GM04504 (cell line): ENCODE measurements at regions not wholly inside any gene's neighbourhood (a gene's known extent, or its start where the extent isn't known, plus 50 kb on each side); places are given as distances from the start of the nearest gene placed in this dataset.
A peak's percentile ranks its signal among the peaks of the same experiment; 100 is the strongest.

ENCODE experiments used
- DNase-seq: peaks from one replicate; pipeline ENCODE4 v3.0.0-alpha.2; 2012; ENCODE audit warnings: low read depth

DNA sequence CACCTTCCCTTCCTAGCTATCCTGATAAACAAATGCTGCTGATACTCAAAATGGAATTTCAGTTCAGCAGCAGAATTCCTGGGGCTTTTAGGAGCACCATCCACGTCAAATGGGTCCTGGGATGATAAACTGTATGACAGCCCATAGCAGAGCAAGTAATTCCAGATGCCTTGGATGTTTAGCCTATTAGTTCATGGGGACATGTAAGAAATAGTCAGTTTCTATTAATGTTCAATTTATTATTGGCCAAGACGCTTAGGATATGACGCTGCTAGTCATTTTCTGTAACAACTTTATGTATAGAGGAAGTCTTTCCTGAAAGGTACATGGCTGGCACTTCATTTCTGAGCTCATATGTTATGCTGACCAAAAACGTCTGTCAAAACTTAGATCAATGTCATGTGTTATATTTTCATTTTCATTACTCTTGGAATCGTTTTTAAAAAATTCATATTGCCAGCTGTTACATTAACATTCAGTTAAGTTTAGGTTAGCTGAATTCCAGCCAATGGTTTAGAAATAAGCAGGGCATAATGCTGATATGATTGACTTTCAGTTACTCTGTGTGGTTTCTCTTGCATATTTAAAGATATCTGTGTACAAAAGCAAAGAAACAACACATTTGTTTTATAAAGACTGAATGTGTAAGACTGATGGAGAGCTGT lies 243.8 kb downstream of the CSNK1G3 start:
- DNase-seq: peak; percentile 37

DNA sequence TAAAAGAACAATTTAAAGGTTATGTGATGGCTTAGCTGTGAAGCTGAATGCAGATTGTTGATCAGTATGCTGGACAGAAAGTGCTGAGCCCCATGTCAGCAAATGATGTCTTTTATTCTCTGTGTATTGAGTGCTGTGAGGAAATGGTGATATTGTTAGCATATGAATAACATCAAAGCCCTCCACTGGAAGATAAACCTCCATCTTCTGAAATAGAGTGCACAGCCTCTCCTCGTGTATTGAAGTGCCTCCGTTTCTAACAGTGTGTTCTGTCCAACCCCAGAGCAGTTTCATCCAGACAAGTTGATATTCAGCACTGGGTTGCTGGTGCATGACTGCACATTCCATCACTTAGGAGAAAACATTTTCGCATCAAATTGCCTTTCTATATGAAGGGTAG lies 242.9 kb downstream of the CSNK1G3 start:
- DNase-seq: no peak

DNA sequence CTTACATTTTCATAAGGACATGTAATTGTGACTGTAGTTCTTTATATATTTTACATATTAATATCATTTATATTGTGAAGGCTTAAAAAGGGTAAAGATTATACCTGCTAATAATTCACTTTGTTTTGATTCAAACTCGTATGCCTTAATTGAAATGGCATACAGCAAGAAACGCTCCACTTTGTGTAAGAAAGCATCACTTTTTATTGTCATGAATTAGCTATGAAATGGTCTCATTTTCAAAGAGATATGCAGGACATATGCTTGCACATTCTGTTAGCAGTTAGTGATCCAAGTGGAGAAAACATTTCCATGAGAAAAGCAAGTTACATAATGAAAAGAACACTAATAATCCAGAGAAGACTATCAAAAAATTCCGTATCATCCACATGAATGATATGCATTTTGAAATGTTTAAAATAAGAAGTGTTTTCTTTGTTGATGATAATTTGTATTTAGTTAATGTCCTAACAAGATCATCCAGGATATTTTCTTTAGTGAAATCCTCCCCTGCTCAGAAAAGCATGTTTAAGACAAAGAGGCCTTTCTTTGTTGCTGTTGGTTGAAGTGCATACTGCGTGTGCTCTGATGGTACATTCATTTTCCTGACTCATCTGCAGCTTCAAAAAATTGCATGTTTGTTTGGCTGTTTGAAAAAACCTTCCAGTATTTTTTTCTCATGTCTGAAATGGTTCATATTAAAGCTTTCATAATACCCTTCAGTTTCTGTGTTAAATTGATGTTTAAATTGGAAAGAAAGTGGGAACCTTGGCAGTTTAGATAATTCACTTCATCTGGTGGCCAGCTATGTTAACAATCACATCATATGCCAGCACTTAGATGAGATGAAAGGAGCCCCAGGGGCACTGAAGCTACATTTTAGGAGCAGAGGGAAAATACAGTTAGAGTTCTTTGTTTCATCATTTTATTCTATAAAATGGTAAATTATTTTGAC lies 242.2 kb downstream of the CSNK1G3 start:
- peak; percentile 24 for DNase-seq

DNA sequence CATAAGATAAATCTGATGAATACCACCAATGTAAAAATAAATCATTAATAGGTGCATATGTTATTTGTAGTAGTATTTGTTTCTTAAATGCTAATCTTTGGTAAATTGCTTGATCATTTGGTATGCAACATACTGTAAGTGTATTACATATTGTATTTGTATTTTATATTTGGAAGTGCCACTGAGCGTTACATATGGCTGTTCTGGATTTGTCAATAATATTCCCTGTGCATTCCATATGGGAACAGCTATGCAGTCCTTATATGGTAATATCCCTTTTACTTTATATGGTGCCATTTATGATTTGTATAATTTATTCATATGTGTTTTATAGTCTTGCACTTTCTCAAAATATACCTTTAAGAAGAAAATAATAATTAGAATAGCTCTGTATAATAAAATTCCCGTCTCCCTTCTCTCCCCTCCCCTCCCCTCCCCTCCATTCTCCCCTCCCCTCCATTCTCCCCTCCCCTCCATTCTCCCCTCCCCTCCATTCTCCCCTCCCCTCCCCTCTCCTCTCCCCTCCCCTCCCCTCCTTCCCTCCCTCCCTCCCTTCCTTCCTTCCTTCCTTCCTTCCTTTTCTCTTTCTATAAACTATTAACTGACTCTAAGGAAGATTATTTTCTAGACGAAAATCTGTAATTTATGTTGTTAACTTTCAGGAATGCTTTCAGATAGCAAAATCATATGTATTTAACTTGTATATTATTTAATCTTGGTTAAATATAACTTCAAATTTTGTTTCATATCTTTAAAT lies 241.4 kb downstream of the CSNK1G3 start:
- no peak for DNase-seq

DNA sequence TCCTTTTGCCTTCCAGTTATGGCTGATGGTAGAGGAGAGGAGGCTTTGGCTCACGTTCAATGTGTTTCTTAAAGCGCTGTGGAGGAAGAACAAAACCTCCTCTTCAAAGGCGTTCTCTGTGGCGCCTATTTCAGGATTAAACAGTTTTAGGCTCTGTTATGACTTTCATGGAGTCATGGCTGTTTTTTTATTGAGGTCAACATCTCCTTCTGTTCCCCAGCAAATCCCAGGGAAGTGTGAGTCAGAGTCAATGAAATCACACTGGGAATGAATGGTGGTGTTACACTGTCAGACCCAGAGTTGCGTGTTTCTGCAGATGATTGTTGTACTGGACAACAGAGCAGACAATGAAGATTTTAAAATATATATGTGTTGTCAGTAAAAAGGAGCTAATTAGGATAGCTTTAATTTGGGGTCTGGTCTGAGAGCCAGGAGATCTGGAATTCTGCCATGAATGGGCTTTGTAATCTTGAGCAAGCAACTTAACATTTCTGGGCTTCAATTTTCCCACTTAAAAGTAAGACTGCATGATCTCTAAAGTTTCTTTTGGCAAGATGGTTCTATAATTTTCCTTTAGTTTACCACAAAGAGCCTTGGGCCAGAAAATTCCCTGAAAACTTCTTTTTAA lies 240.7 kb downstream of the CSNK1G3 start:
- DNase-seq: peak; percentile 82

DNA sequence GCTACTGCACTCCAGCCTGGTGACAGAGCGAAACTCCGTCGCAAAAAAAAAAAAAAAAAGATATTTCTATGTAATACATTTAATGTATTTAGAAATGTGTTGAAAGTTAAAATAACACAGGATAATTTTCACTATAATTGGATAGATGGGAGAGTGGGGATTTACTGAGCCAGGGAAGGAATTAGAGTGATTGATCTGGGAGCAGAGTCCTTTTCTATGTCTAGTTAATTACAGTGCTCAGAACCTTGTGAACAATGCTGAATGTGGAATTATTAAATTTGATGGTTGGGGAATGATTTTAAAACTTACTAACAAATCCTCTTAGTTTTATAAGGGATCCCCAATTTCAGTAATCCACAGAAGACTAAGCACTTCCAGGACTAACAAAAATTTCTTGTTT lies 239.7 kb downstream of the CSNK1G3 start:
- DNase-seq: no peak

DNA sequence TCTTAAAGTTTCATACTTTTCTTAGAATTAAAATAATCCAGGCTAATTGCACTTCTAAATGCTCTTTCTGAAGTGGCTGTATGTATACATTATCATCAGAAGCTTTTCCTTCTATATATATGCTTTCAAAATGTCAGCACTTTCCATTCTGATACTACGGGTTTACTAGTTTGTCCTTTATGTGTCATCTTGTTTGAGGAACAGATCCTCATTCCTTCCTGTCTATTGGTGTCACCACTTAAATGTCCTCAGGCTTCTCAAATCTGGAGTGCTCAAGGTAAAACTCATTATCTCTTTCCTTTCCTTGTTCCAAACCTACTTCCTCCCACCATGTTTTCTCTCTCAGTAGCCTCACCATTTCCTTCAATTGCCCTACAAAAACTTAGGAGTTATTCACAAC lies 236.3 kb downstream of the CSNK1G3 start:
- no peak for DNase-seq

DNA sequence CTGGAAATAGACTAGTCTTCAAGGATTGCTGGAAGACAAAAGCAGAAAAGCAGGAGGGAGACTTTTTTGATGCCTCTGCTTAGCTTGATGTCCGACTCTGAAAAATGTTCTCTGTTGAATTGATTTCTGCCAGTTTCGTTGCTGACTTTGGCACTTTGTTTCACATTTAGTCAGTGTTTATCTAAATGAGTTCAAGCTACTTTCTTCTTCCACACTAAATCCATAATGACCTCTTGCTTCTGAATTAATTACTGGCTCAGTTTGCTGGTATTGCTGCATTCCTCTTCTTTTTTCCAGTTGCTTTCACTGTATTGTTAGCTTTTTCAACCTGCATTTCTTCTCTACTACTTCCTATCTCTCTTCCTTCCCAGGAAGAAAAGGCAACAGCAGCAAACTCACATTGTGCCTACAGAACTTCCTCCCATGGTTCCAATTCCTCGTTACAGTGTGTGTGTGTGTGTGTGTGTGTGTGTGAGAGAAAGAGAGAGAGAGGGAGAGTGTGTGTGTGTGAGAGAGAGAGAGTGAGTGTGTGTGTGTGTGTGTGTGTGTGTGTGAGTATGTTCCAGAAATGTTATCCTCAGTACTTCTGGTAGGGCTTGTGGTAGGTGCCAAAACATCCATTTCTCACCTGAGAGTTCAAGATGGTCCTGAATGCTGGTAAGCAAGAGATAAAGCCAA lies 234.8 kb downstream of the CSNK1G3 start:
- DNase-seq: no peak

DNA sequence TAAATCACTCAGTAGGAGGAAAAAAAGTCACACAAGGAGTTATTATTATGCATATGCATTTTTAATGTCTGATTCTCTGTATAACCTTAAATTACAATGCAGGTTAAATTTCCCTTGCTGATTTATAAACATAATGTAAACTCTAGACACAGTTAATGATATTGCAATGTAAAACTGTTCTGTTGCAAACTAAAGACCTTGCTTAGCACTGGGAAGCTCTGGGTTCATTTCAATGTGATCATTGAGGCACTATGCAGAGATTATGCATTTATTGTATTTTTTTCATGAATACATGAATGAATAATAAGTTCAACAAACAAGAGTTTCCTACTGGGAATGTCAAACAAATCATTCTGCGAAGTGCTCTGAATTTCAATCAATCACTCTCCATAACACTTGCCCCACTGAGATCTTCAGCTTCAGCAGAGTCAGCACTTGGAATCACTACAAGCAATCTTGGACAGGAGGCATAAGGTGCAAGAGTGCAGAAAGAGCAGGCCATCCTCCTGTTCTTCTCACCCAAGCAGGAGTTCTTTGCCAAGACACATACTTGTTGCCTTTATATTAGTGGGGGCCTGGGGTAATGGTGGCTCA lies 232.1 kb downstream of the CSNK1G3 start:
- DNase-seq: no peak

DNA sequence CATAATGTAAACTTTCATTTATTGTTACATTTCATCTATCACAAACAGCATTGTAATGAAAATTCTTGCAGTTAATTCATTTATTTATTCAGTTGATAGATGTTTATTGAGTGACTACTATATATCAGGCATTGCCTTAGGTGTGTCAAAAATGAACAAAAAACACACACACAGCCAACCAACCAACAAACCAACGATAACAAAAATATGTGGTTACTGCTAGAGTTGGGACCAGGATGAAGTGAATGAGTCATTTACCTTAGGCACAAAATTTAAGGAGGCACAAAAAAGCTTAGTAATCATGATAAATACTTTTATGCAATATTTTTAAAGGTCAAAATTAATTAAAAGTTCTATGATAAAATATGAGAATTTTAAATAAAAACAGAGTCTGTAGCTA lies 223.4 kb downstream of the CSNK1G3 start:
- DNase-seq: no peak

DNA sequence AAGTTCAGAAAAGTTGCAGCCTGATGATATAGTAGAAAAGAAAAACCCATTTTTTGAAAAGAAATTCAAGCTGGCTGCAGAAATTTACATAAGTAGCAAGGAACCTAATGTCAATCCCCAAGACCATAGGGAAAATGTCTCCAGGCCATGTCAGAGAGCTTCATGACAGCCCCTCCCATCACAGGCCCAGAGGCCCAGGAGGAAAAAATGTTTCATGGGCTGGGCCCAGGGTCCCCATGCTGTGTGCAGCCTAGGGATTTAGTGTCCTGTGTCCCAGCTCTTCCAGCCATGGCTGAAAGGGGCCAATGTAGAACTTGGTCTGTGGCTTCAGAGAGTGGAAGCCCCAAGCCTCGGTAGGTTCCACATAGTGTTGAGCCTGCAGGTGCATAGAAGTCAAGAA lies 220.3 kb downstream of the CSNK1G3 start:
- no peak for DNase-seq

DNA sequence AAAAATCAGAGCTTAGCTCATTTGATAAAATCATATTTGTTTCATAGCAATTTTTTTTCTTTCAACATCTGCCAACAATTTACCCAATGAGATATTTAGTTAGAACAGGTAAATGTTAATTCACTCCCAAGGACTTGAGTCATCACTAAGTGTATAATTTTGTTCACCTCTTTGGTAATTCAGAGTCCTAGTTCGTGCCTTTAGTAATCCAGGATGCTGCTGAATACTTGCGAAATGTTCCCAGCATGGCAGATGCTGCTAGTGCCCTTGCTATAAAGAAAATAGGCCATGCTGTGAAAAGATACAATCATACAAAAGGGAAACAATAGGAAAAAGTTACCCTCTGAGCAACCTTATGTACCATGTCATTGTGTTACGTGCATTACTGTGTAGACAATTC lies 210.5 kb downstream of the CSNK1G3 start:
- DNase-seq: no peak

DNA sequence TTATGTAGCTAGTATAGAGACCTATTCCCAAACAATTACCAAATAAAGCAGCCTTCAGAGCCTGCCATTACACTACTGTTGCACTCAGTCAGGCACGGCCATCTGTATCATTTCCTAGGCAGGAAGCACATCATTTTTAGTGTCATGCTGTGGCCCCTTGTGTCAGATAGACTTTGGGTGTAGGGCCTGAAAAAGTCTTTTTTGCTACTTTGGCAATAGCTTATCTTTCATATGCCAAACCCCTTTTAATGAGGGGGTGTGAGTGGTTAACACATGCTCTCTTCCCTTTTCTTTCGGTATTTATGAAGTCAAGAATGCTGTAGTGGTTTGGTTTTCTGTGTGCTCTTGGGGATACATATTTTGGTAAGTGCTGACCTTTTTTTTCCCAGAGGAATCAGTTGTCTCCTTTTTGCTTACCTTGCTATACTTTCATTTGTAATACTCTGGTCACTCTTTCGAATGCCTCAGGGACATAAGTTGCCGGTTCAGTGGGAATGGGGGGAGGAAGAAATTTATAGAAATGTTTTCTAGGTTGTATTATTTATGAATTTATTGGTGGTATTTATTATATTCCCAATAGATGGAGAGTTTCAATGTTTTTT lies 209.8 kb downstream of the CSNK1G3 start:
- no peak for DNase-seq

DNA sequence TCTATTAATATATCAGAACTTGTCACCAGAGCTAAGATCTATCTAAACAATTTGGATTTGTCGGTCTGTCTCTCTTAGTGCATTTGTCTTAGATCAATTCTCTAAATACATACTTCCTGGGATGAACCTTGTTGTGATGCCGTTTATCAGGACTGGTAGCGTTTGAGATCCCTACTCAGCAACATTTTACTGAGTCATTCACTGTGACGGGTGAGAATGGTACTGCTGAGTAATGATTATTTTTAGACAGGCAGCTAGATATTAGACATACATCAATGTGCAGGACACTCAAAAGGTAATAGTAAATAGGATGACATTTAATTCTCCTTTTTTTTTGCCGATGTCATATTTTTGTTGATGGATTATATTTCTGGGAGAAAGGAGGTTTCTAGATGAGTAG lies 209.0 kb downstream of the CSNK1G3 start:
- DNase-seq: no peak

DNA sequence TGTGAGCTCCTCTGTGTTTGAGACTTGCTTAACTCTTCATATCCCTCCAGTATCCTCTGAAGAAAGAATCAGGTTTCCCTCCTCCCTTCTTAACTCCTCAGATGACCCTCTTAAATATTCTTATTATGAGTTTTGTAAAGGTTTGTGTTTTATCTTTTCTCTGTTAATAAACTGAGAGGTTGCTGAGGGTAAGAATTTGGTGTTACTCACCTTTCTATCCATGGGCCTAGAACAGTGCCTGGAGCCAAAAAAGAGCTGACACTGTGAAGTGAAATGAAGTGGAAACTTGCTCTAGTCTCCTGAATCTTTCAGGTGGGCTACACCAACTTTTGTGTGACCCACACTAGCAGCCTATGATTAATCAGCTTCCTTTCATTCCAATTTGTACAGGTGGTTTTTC lies 208.4 kb downstream of the CSNK1G3 start:
- DNase-seq: no peak

DNA sequence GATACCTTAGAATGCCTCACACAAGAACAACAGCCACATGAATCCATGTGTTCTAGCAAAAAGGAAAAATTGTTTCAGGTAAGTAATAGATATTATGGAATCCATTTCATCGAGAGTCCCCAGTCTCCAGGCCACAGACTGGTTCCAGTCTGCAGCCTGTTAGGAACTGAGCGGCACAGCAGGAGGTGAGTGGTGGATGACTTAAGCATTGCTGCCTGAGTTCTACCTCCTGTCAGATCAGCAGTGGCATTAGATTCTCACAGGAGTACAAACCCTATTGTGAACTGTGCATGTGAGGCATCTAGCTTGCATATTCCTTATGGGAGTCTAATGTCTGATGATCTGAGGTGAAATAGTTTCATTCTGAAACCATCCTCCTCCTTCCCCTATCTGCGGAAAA lies 207.0 kb downstream of the CSNK1G3 start:
- DNase-seq: no peak

DNA sequence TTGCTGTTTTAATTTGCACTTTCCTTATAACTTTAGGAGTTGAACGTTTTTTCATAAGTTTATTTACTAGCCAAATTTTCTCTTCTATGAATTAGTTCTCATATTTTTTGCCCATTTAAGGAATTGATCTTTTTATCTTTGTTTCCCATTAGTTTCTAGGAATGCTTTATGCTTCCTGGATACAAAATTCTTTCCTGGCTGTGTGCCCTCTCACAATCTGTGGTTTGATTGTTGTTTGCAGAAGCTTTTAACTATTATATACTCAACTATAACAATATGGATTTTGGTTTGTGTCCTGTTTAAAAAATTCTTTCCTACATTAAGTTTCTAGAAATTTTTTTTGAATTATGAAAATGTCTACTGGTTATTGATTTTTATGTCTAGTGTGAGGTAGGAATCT lies 206.3 kb downstream of the CSNK1G3 start:
- no peak for DNase-seq

DNA sequence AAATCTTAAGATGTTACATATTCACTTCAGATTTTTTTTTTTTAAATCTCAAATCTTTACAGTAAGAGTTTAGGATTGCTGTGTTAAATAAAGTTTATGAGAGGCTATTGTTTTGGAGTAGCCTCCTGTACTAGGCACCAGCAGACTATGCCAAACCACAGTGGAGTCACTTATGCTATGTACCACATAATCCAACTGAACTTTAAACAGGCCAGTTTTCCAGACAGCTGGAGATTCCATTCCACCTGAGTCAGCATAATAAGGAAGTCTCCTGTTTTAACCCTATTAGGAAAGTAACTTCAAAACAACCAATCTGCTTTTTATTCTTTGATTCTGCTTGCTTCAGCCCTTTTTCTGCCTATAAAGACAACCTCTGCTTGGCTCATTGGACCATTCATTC lies 205.2 kb downstream of the CSNK1G3 start:
- no peak for DNase-seq

DNA sequence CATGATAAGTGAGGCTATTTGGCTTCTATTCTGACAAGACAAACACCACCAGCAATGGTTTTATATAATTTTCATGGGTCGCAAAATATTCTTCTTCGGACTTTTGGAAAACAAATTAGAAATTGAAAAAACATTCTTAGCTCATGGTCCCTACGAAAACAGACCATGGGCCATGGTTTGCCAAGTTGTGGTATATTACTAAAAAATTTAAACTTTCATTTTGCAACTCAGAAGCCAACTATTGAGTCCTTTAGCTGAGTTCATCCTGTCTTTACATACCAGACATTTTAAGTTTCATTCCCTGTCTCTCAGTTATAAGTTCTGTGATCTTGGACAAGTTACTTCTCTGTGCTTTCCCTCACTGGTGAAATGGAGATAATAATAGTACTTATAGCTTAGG lies 198.1 kb downstream of the CSNK1G3 start:
- no peak for DNase-seq

DNA sequence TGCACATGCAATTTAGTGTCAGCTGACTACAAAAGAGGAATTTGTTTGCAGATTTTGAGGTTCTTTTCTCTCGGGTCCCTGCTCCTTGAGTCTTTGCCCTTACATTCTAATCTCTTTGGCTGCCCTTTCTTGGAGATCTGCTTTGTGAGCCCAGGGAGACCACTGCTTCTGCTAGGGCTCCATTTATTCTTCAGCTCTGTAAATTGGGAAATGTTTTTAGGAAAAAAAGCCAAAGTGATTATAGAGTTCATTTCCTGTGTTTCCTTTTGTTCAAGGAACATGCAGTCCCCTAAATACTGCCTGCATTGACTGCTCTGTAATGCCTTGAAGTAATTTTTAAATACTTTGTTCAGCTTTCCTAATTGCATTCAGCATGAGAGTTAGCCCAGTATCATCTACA lies 197.4 kb downstream of the CSNK1G3 start:
- DNase-seq: no peak
